K562 (cell line): ENCODE measurements at regions not wholly inside any gene's neighbourhood (a gene's known extent, or its start where the extent isn't known, plus 50 kb on each side); places are given as distances from the start of the nearest gene placed in this dataset.
A peak's percentile ranks its signal among the peaks of the same experiment; 100 is the strongest.

ENCODE experiments used
- ATAC-seq: fragments of 200-7000 bp; cut with Tn5 transposase; 3 replicates; pipeline ENCODE4 v1.9.1; 2020; ENCODE audit warnings: moderate library complexity
- BruUV-seq: library from RNA; stranded (reverse); fragments of 400-500 nt; replicated peaks from 2 replicates; lab custom pipeline; 2021; lab: Mats Ljungman, UMichigan
- CTCF ChIA-PET: fragments of 300-600 bp; formaldehyde crosslinking; extraction: SDS; loops from one replicate; lab custom pipeline; 2021; ENCODE audit warnings: low intra/inter-chr PET ratio; lab: Yijun Ruan, JAX
- POLR2A ChIA-PET: fragments of 300-600, 350-650 bp; sonication (Branson Sonifier 250); formaldehyde crosslinking; extraction: SDS; loops from one replicate; lab custom pipeline; 2021; ENCODE audit warnings: antibody characterized with exemption, inconsistent platforms; lab: Yijun Ruan, JAX
- DNase-seq, 4 experiments: peaks; one replicate each; pipeline versions ENCODE4 v3.0.0 to v3.0.0-alpha.2; 2011 to 2018; ENCODE audit warnings: low spot score in 3 of 4, mixed read lengths in 3 of 4; ENCODE audit errors: extremely low read depth in 1 of 4
- FAIRE-seq: peaks from 2 replicates; lab custom pipeline; 2011; peaks lifted over from hg19 to GRCh38; lab: Jason Lieb, UNC
- H2AFZ ChIP-seq: 2 replicates; pipeline ENCODE4 v1.6.0; 2011; ENCODE audit warnings: low read depth, low read length, control low read depth, inconsistent platforms
- H3K27ac ChIP-seq: fragments of 200-600 bp; 3 replicates; pipeline ENCODE4 v1.8.0; 2011; ENCODE audit warnings: low read depth, mild to moderate bottlenecking, control low read depth, inconsistent platforms, low read length, moderate library complexity, mixed read lengths; ENCODE audit errors: extremely low read depth
- H3K27me3 ChIP-seq, 2 experiments: fragments of 300-600 bp in 1 of 2; 2 replicates in 1 of 2; 3 replicates in 1 of 2; pipeline versions ENCODE4 v1.6.0 to v1.8.0; 2011; ENCODE audit warnings: inconsistent platforms in 2 of 2, low read length in 2 of 2, mild to moderate bottlenecking in 1 of 2, mixed read lengths in 1 of 2, moderate library complexity in 1 of 2; ENCODE audit not compliant: control insufficient read depth in 2 of 2, insufficient read depth in 2 of 2
- H3K36me3 ChIP-seq: fragments of 300-600 bp; 3 replicates; pipeline ENCODE4 v1.8.0; 2011; ENCODE audit warnings: mild to moderate bottlenecking, low read length, inconsistent platforms; ENCODE audit not compliant: control insufficient read depth, insufficient read depth
- H3K4me1 ChIP-seq, 2 experiments: fragments of 200-600 bp in 1 of 2; replicated peaks in 1 of 2; 2 replicates in 1 of 2; 3 replicates in 1 of 2; pipeline versions ENCODE4 v1.5.1 to v1.8.0; 2011; ENCODE audit warnings: inconsistent platforms in 2 of 2, low read length in 2 of 2, mild to moderate bottlenecking in 1 of 2, mixed read lengths in 1 of 2, moderate library complexity in 1 of 2; ENCODE audit not compliant: control insufficient read depth in 2 of 2, insufficient read depth in 2 of 2
- H3K4me2 ChIP-seq: 2 replicates; pipeline ENCODE4 v1.6.1; 2011; ENCODE audit warnings: low read length, control low read depth, inconsistent platforms, mixed read lengths; ENCODE audit not compliant: insufficient read depth
- H3K4me3 ChIP-seq: fragments of 200-600 bp; sonication (generic), shearing (Covaris generic); 2 replicates; pipeline ENCODE4 v1.5.1; 2016; ENCODE audit warnings: control low read depth, inconsistent platforms
- H3K79me2 ChIP-seq: fragments of 200-600 bp; 3 replicates; pipeline ENCODE4 v1.8.0; 2011; ENCODE audit warnings: low read length, inconsistent platforms; ENCODE audit not compliant: control insufficient read depth, insufficient read depth
- H3K9ac ChIP-seq, 2 experiments: 2 replicates each; pipeline versions ENCODE4 v1.6.0 to v1.6.1; 2011; ENCODE audit warnings: low read depth in 2 of 2, low read length in 2 of 2, control low read depth in 1 of 2, inconsistent platforms in 1 of 2, mild to moderate bottlenecking in 1 of 2, mixed read lengths in 1 of 2; ENCODE audit not compliant: insufficient read depth in 1 of 2
- H3K9me1 ChIP-seq: one replicate; pipeline ENCODE4 v1.6.0; 2011; ENCODE audit warnings: inconsistent platforms, mild to moderate bottlenecking, low read length, moderate library complexity; ENCODE audit not compliant: control insufficient read depth, insufficient read depth
- H3K9me3 ChIP-seq: replicated peaks from 2 replicates; pipeline ENCODE4 v1.5.1; 2011; ENCODE audit warnings: low read depth, low read length, inconsistent platforms; ENCODE audit not compliant: control insufficient read depth, insufficient read depth
- H4K20me1 ChIP-seq: replicated peaks from 2 replicates; pipeline ENCODE4 v1.6.1; 2011; ENCODE audit warnings: low read length, inconsistent platforms, mixed read lengths; ENCODE audit not compliant: control insufficient read depth, insufficient read depth
- HEY1 ChIP-seq: fragments of 250-450 bp; sonication (Bioruptor Pico); IDR thresholded peaks from 2 replicates; pipeline ENCODE4 v1.5.0; 2020; ENCODE audit warnings: mild to moderate bottlenecking, moderate library complexity, borderline replicate concordance
- JUND ChIP-seq, 2 experiments: IDR thresholded peaks; 2 replicates in 1 of 2; 3 replicates in 1 of 2; pipeline ENCODE4 v1.6.1; 2011; ENCODE audit warnings: borderline replicate concordance in 2 of 2, low read depth in 2 of 2, low read length in 2 of 2, improper control_type of control experiment in 1 of 2, missing biosample characterization in 1 of 2, missing genetic modification characterization in 1 of 2, missing genetic modification reagents in 1 of 2
- MBD2 ChIP-seq: sonication (generic); IDR thresholded peaks from 2 replicates; pipeline ENCODE4 v1.6.1; 2016; ENCODE audit warnings: low read depth, borderline replicate concordance
- MECOM ChIP-seq: fragments of 250-450 bp; sonication (Bioruptor Pico); IDR thresholded peaks from 2 replicates; pipeline ENCODE4 v1.8.0; 2022; ENCODE audit warnings: inconsistent platforms
- MXI1 ChIP-seq: IDR thresholded peaks from 2 replicates; pipeline ENCODE4 v1.6.1; 2011; ENCODE audit warnings: low read depth, mild to moderate bottlenecking, improper control_type of control experiment, low read length
- PML ChIP-seq: IDR thresholded peaks from 2 replicates; pipeline ENCODE4 v1.6.1; 2012; ENCODE audit warnings: low read length, inconsistent platforms
- ZFP1 ChIP-seq: fragments of 450-650 bp; formaldehyde crosslinking; IDR thresholded peaks from 2 replicates; pipeline ENCODE4 v1.4.0; 2020; ENCODE audit warnings: mild to moderate bottlenecking, mixed read lengths
- WGBS: fragments of 100-300 bp; shearing (Covaris generic); methylation state at CpG from one replicate; pipeline ENCODE4 v1.1.6; 2016; ENCODE audit warnings: low coverage, mixed read lengths; ENCODE audit not compliant: insufficient coverage; ENCODE audit errors: missing lambda C conversion rate; 5-methylcytosine and 5-hydroxymethylcytosine counted together
- in situ Hi-C: fragments of 300-500 bp; cut with MboI; formaldehyde crosslinking; loops from 4 replicates; pipeline ENCODE4 v1.15.0; 2018; ENCODE audit warnings: inconsistent platforms, mixed read lengths
- intact Hi-C: fragments of 100-400 bp; cut with micrococcal nuclease; formaldehyde crosslinking; loops from 2 replicates; pipeline ENCODE4 v1.14.2; 2022
- TF ChIP-seq, protein P1 (sequence below): fragments of 150-350 bp; IDR thresholded peaks from 2 replicates; pipeline ENCODE4 v1.6.1; 2014; ENCODE audit warnings: low read depth, mild to moderate bottlenecking, low read length, borderline replicate concordance
- TF ChIP-seq, protein P2 (sequence below): fragments of 250-450 bp; sonication (Bioruptor Pico); IDR thresholded peaks from 2 replicates; pipeline ENCODE4 v1.8.0; 2021; ENCODE audit warnings: moderate library complexity, mild to moderate bottlenecking, inconsistent platforms
- TF ChIP-seq, protein P3 (sequence below): sonication (generic); formaldehyde crosslinking; IDR thresholded peaks from 2 replicates; pipeline ENCODE4 v1.8.1; 2022; ENCODE audit warnings: missing genetic modification reagents

DNA sequence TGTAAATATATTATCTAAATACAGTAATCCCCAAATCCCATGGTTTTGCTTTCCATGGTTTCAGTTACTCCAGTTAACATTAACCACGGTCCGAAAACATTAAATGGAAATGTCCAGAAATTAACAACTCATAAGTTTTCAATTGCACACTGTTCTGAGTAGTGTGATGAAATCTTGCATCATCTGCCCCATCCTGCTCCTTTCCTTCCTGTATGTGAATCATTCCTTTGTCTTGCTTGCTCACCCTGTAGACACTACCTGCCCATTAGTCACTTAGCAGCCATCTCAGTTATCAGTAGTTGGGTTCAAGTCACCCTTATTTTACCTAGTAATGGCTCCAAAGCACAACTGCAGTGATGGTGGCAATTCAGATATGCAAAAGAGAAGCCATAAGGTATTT lies 1568.5 kb upstream of the WWC1 start (continued):
- TF ChIP-seq MXI1, result no peak
- TF ChIP-seq JUND (IDR thresholded peaks at IDR 0.05; ENCODE audit: borderline replicate concordance, low read depth, low read length), result peak; percentile 36; the same call in 1 of the 2 replicates
- TF ChIP-seq JUND (tag; IDR thresholded peaks at IDR 0.05; ENCODE audit: borderline replicate concordance, low read depth, low read length), result no peak
- TF ChIP-seq PML, result no peak
- TF ChIP-seq, all 486 proteins: peak for 13

DNA sequence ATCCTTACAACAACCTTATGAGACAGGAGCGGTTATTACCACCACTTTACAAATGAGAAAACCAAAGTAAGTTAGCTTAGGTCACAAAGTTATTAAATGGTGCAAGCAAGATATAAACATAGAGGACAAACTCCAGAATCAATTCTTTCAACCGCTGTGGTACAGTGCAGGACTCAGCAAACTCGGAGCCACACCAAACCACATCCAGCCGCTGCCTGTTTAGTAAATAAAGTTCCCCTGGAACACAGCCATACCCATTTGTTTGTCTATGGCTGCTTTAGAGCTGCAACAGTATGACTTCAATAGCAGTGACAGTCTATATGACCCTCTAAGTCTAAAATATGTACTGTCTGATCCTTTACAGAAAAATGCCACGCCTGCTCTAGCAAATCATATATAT lies 1567.2 kb upstream of the WWC1 start:
- Histone ChIP-seq H3K9ac (no peak overlapping the region), H4K20me1 (no peaks in the 10 kb centered on the region), H3K4me1 (no peaks in the 10 kb centered on the region), H3K9me1 (no peaks in the 10 kb centered on the region), H3K79me2 (no peaks in the 10 kb centered on the region), H2AFZ (no peak overlapping the region), H3K36me3 (no peaks in the 10 kb centered on the region), H3K27me3 (no peaks in the 10 kb centered on the region), H3K27ac (no peak overlapping the region), H3K4me2 (no peak overlapping the region), H3K9me3 (no peaks in the 10 kb centered on the region), H3K4me3 (no peak overlapping the region)
- DNase-seq (no peak), ATAC-seq (no peak), FAIRE-seq (no peak)
- POLR2A ChIA-PET, result no interaction called here
- intact Hi-C loops (no loop called here), in situ Hi-C loops (no loop called here)
- CTCF ChIA-PET, result no interaction called here
- TF ChIP-seq ZFP1 (CRISPR knock-in tag), result no peak
- TF ChIP-seq, protein P1, sequence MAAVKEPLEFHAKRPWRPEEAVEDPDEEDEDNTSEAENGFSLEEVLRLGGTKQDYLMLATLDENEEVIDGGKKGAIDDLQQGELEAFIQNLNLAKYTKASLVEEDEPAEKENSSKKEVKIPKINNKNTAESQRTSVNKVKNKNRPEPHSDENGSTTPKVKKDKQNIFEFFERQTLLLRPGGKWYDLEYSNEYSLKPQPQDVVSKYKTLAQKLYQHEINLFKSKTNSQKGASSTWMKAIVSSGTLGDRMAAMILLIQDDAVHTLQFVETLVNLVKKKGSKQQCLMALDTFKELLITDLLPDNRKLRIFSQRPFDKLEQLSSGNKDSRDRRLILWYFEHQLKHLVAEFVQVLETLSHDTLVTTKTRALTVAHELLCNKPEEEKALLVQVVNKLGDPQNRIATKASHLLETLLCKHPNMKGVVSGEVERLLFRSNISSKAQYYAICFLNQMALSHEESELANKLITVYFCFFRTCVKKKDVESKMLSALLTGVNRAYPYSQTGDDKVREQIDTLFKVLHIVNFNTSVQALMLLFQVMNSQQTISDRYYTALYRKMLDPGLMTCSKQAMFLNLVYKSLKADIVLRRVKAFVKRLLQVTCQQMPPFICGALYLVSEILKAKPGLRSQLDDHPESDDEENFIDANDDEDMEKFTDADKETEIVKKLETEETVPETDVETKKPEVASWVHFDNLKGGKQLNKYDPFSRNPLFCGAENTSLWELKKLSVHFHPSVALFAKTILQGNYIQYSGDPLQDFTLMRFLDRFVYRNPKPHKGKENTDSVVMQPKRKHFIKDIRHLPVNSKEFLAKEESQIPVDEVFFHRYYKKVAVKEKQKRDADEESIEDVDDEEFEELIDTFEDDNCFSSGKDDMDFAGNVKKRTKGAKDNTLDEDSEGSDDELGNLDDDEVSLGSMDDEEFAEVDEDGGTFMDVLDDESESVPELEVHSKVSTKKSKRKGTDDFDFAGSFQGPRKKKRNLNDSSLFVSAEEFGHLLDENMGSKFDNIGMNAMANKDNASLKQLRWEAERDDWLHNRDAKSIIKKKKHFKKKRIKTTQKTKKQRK, result no peak
- no peak for TF ChIP-seq MBD2
- TF ChIP-seq, protein P2, sequence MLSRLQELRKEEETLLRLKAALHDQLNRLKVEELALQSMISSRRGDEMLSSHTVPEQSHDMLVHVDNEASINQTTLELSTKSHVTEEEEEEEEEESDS (CRISPR knock-in tag), result no peak
- TF ChIP-seq, protein P3, sequence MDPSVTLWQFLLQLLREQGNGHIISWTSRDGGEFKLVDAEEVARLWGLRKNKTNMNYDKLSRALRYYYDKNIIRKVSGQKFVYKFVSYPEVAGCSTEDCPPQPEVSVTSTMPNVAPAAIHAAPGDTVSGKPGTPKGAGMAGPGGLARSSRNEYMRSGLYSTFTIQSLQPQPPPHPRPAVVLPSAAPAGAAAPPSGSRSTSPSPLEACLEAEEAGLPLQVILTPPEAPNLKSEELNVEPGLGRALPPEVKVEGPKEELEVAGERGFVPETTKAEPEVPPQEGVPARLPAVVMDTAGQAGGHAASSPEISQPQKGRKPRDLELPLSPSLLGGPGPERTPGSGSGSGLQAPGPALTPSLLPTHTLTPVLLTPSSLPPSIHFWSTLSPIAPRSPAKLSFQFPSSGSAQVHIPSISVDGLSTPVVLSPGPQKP (CRISPR knock-in tag), result no peak
- no peak for TF ChIP-seq MECOM (CRISPR knock-in tag)
- TF ChIP-seq HEY1 (CRISPR knock-in tag), result no peak
- 2% methylated on average over 5 of the region's 5 CpGs for whole genome bisulfite sequencing
- no TSS peak for BruUV-seq
